Central memory CD8-positive, alpha-beta T cell (primary cell): ENCODE measurements at regions not wholly inside any gene's neighbourhood (a gene's known extent, or its start where the extent isn't known, plus 50 kb on each side); places are given as distances from the start of the nearest gene placed in this dataset.
"Not testable (repeated sequence)": the region's sequence is repeated elsewhere in the genome, so short reads cannot be mapped to it uniquely, and the experiment has no call there.

ENCODE experiments used
- ATAC-seq: fragments of 150-1000 bp; cut with Tn5 transposase; replicated peaks from 2 replicates; pipeline ENCODE4 v1.10.0; 2022; ENCODE audit warnings: mild to moderate bottlenecking, moderate FRiP score, moderate number of reproducible peaks; ENCODE audit not compliant: poor library complexity, severe bottlenecking; ENCODE audit errors: extremely low read depth
- DNase-seq, 2 donors: peaks; one replicate each; pipeline ENCODE4 v3.0.0; 2021; ENCODE audit warnings: low spot score in 2 of 2
- H3K27ac Mint-ChIP-seq: one replicate; pipeline ENCODE4 v1.8.0; 2022; ENCODE audit warnings: low read depth, mild to moderate bottlenecking, moderate library complexity, mixed read lengths
- H3K27me3 Mint-ChIP-seq: one replicate; pipeline ENCODE4 v1.8.0; 2022; ENCODE audit warnings: mixed read lengths
- H3K36me3 Mint-ChIP-seq: one replicate; pipeline ENCODE4 v1.8.0; 2022; ENCODE audit warnings: mild to moderate bottlenecking, moderate library complexity, mixed read lengths; ENCODE audit not compliant: insufficient read depth
- H3K4me1 Mint-ChIP-seq: one replicate; pipeline ENCODE4 v1.8.0; 2022; ENCODE audit warnings: mixed read lengths
- H3K4me3 Mint-ChIP-seq: one replicate; pipeline ENCODE4 v1.8.0; 2022; ENCODE audit warnings: mild to moderate bottlenecking, moderate library complexity, mixed read lengths
- H3K9me3 Mint-ChIP-seq: one replicate; pipeline ENCODE4 v1.8.0; 2022; ENCODE audit warnings: mixed read lengths

GRCh38 chr16:70059429-70059828 lies 54.7 kb upstream of the PDPR start:
- not testable (repeated sequence) for H3K4me1 Mint-ChIP-seq, ATAC-seq, H3K4me3 Mint-ChIP-seq, H3K27me3 Mint-ChIP-seq, H3K9me3 Mint-ChIP-seq, H3K36me3 Mint-ChIP-seq, H3K27ac Mint-ChIP-seq, DNase-seq

GRCh38 chr16:70060521-70061027 lies 53.6 kb upstream of the PDPR start:
- ATAC-seq, H3K27ac Mint-ChIP-seq, H3K4me3 Mint-ChIP-seq, H3K9me3 Mint-ChIP-seq, H3K27me3 Mint-ChIP-seq, DNase-seq, H3K36me3 Mint-ChIP-seq, H3K4me1 Mint-ChIP-seq: not testable (repeated sequence)

GRCh38 chr16:70061671-70062218 lies 52.4 kb upstream of the PDPR start:
- DNase-seq, H3K4me1 Mint-ChIP-seq, H3K4me3 Mint-ChIP-seq, H3K27me3 Mint-ChIP-seq, ATAC-seq, H3K27ac Mint-ChIP-seq, H3K9me3 Mint-ChIP-seq, H3K36me3 Mint-ChIP-seq: not testable (repeated sequence)

GRCh38 chr16:70062947-70063346 lies 51.2 kb upstream of the PDPR start:
- H3K4me1 Mint-ChIP-seq = not testable (repeated sequence)

More at GRCh38 chr16:70062947-70063346, 51.2 kb upstream of the PDPR start:
- DNase-seq, H3K27ac Mint-ChIP-seq, H3K4me3 Mint-ChIP-seq, ATAC-seq, H3K9me3 Mint-ChIP-seq, H3K27me3 Mint-ChIP-seq: not testable (repeated sequence)
- peaks cover 11% of the 10 kb centered on the region for H3K36me3 Mint-ChIP-seq
